HG03469 (cell line): ENCODE measurements at regions not wholly inside any gene's neighbourhood (a gene's known extent, or its start where the extent isn't known, plus 50 kb on each side); places are given as distances from the start of the nearest gene placed in this dataset.
A peak's percentile ranks its signal among the peaks of the same experiment; 100 is the strongest.
"Not testable (repeated sequence)": the region's sequence is repeated elsewhere in the genome, so short reads cannot be mapped to it uniquely, and the experiment has no call there.

Experiments used
- ATAC-seq: cut with Tn5 transposase; IDR thresholded peaks from one replicate; pipeline ENCODE4 v1.9.1; 2021; ENCODE audit warnings: mild to moderate bottlenecking, moderate library complexity, moderate number of reproducible peaks; ENCODE audit not compliant: unreplicated experiment

GRCh38 chr11:110514967-110515366 is 85.2 kb downstream of the FDX1 start:
- ATAC-seq = no peak

GRCh38 chr11:110517381-110517780 is 87.6 kb downstream of the FDX1 start:
- ATAC-seq = not testable (repeated sequence)

GRCh38 chr11:110518809-110519514 is 89.2 kb downstream of the FDX1 start:
- ATAC-seq = no peak

GRCh38 chr11:110519796-110520195 is 90.0 kb downstream of the FDX1 start:
- no peak for ATAC-seq

- ATAC-seq = no peak
Measured at GRCh38 chr11:110522471-110522870, 92.7 kb downstream of the FDX1 start.

GRCh38 chr11:110524238-110524637 is 94.5 kb downstream of the FDX1 start:
- ATAC-seq = no peak

GRCh38 chr11:110525883-110526282 is 96.1 kb downstream of the FDX1 start:
- peak; percentile 68 for ATAC-seq

GRCh38 chr11:110526323-110526722 is 96.6 kb downstream of the FDX1 start:
- no peak for ATAC-seq
